Common myeloid progenitor, CD34-positive (primary cell): ENCODE measurements at regions not wholly inside any gene's neighbourhood (a gene's known extent, or its start where the extent isn't known, plus 50 kb on each side); places are given as distances from the start of the nearest gene placed in this dataset.

Experiments
- CTCF ChIA-PET: fragments of 350-600 bp; sonication (Branson Sonifier 250); formaldehyde crosslinking; loops from one replicate; lab custom pipeline; 2021; ENCODE audit warnings: antibody characterized with exemption; lab: Charles Lee
- POLR2A ChIA-PET: fragments of 350-600 bp; sonication (Branson Sonifier 250); formaldehyde crosslinking; loops from one replicate; lab custom pipeline; 2021; ENCODE audit warnings: antibody characterized with exemption; lab: Charles Lee
- DNase-seq, 3 donors: peaks; one replicate each; pipeline versions ENCODE4 v3.0.0 to v3.0.0-alpha.2; 2013
- H3K27ac ChIP-seq, 2 experiments: 1 replicate in 1 of 2; 2 replicates in 1 of 2; pipeline ENCODE4 v1.7.0; 2013; ENCODE audit warnings: inconsistent platforms in 2 of 2, low read length in 2 of 2, mild to moderate bottlenecking in 2 of 2, low read depth in 1 of 2, moderate library complexity in 1 of 2; ENCODE audit not compliant: severe bottlenecking in 2 of 2, insufficient read depth in 1 of 2, poor library complexity in 1 of 2
- H3K27me3 ChIP-seq, 5 experiments: replicated peaks in 2 of 5; 1 replicate in 3 of 5; 2 replicates in 2 of 5; pipeline versions ENCODE4 v1.6.1 to v1.7.0; 2013; ENCODE audit warnings: low read length in 4 of 5, mild to moderate bottlenecking in 2 of 5, moderate library complexity in 2 of 5, inconsistent platforms in 1 of 5; ENCODE audit not compliant: insufficient read depth in 5 of 5, control insufficient read depth in 4 of 5
- H3K36me3 ChIP-seq, 4 experiments: 1 replicate in 2 of 4; 2 replicates in 2 of 4; pipeline versions ENCODE4 v1.6.1 to v1.7.0; 2013; ENCODE audit warnings: low read length in 3 of 4, control low read depth in 1 of 4, mild to moderate bottlenecking in 1 of 4; ENCODE audit not compliant: control insufficient read depth in 4 of 4, insufficient read depth in 4 of 4
- H3K4me1 ChIP-seq, 4 experiments: 1 replicate in 3 of 4; 2 replicates in 1 of 4; pipeline versions ENCODE4 v1.6.1 to v1.7.1; 2013; ENCODE audit warnings: low read length in 3 of 4, mild to moderate bottlenecking in 3 of 4, control low read depth in 1 of 4, inconsistent platforms in 1 of 4, moderate library complexity in 1 of 4; ENCODE audit not compliant: control insufficient read depth in 4 of 4, insufficient read depth in 4 of 4; ENCODE audit errors: control extremely low read depth in 1 of 4
- H3K4me3 ChIP-seq, 7 experiments: 1 replicate in 4 of 7; 2 replicates in 3 of 7; pipeline versions ENCODE4 v1.5.1 to v1.7.0; 2013; ENCODE audit warnings: mild to moderate bottlenecking in 7 of 7, low read length in 6 of 7, moderate library complexity in 6 of 7, inconsistent platforms in 2 of 7, low read depth in 2 of 7, control low read depth in 1 of 7; ENCODE audit not compliant: insufficient read depth in 4 of 7, control insufficient read depth in 1 of 7; ENCODE audit errors: extremely low read depth in 1 of 7
- H3K9me3 ChIP-seq, 5 experiments: 1 replicate in 4 of 5; 2 replicates in 1 of 5; pipeline versions ENCODE4 v1.6.1 to v1.7.1; 2013; ENCODE audit warnings: low read length in 4 of 5, mild to moderate bottlenecking in 2 of 5, inconsistent platforms in 1 of 5, low read depth in 1 of 5, moderate library complexity in 1 of 5; ENCODE audit not compliant: control insufficient read depth in 4 of 5, insufficient read depth in 2 of 5; ENCODE audit errors: control extremely low read depth in 1 of 5
- WGBS: methylation state at CpG from one replicate; pipeline ENCODE4 v1.1.5; 2013; ENCODE audit not compliant: insufficient coverage; 5-methylcytosine and 5-hydroxymethylcytosine counted together

DNA sequence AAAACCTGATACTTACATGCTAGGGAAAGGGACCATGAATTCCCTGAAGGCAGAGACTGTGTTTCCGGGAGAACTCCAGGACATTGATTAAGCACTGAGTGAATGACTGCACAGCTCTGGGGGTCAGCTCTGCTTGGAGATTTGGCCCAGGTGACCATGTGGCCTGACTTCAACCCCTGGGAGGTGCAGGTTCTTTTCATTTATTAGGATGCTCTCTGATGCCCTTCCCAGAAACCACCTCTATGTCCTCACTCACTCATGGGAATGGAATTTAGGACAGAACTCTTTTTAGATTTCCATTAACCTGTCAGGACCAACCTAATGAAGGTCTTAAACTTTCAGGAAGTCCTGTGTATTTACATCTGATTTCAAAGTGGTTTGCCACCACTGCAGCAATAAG is 393.3 kb upstream of the ARGLU1 start:
- Histone ChIP-seq H3K9me3 (no peaks in the 10 kb centered on the region), H3K36me3 (no peaks in the 10 kb centered on the region), H3K27ac (no peak overlapping the region), H3K4me3 (no peak overlapping the region), H3K4me1 (no peaks in the 10 kb centered on the region), H3K27me3 (no peaks in the 10 kb centered on the region)
- ChIA-PET CTCF (no interaction called here), POLR2A (no interaction called here)
- no peak for DNase-seq
- WGBS = 100% methylated on average over 1 of the region's 1 CpG

DNA sequence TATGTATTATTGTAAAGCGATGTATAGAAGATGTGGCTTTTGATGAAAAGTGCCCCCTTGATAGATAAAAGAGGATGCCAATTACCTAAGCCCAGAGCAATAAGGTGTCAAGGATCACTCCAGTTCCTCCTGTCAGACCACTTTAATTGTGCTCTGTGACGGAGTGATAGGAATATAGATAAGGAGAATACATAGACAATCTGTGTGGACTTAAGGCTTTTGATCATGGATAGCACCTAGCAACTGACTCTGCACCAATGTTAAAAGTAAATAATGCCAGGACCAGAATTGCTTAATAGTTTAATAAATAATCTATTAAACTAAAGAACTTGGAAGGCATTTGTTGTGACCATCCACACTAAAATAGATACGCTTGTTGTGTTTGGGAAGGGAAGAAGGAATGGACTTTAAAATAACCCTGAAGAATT is 390.7 kb upstream of the ARGLU1 start:
- Histone ChIP-seq H3K9me3 (no peaks in the 10 kb centered on the region), H3K27me3 (no peaks in the 10 kb centered on the region), H3K4me1 (no peaks in the 10 kb centered on the region), H3K36me3 (no peaks in the 10 kb centered on the region), H3K4me3 (no peak overlapping the region), H3K27ac (no peak overlapping the region)
- CTCF ChIA-PET = no interaction called here
- POLR2A ChIA-PET = no interaction called here
- no peak for DNase-seq
- WGBS = 83% methylated on average over 1 of the region's 3 CpGs

DNA sequence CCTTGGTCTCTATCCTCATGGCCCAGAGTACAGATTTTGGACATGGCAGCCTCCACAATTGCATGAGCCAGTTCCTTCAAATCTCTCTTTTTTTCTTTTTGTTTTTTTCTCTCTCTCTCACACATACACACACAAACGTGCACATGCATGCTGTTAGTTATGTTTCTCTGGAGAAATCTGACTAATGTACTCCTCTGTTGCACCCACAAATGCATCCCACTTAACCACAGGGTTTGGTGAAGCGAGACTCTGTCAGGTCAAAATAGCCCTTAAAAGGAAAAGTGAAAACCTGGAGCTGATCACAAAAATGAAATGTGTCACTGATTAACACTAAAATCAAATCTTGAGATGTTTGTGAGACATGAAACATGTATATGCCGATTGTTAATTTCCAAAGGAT is 374.6 kb upstream of the ARGLU1 start:
- no peaks in the 10 kb centered on the region for H3K4me1 ChIP-seq
- no peak overlapping the region for H3K4me3 ChIP-seq
- POLR2A ChIA-PET = no interaction called here
- DNase-seq = no peak
- CTCF ChIA-PET = no interaction called here
- 80% methylated on average over 1 of the region's 3 CpGs for WGBS
- no peaks in the 10 kb centered on the region for H3K27me3 ChIP-seq
- no peak overlapping the region for H3K27ac ChIP-seq
- no peaks in the 10 kb centered on the region for H3K9me3 ChIP-seq
- H3K36me3 ChIP-seq = no peaks in the 10 kb centered on the region

GRCh38 chr13:106941779-106942178 is 373.8 kb upstream of the ARGLU1 start:
- Histone ChIP-seq H3K36me3 (no peaks in the 10 kb centered on the region), H3K27me3 (no peaks in the 10 kb centered on the region), H3K4me1 (no peaks in the 10 kb centered on the region), H3K4me3 (no peak overlapping the region), H3K9me3 (no peaks in the 10 kb centered on the region), H3K27ac (no peak overlapping the region)
- POLR2A ChIA-PET = no interaction called here
- WGBS = 97% methylated on average over 6 of the region's 8 CpGs
- CTCF ChIA-PET = no interaction called here
- no peak for DNase-seq

DNA sequence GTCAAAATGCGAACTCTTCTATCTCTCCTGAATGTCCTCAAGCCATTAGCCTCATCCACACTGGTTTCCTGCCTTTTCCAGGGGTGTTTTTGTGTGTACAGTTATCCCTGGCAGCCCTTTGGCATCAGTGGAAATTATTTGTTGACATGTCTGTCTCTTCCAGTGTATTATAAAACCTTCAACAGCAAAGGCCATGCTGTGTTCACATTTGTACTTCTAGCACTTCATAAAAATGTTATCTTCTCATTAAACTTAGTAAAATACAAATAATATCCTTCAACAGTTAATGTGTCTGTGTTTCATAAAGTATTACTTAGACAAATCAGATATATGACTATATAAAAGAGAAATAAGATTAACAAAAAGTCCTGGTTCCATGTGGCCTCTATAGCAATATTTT is 359.5 kb upstream of the ARGLU1 start:
- Histone ChIP-seq H3K27ac (no peak overlapping the region), H3K9me3 (no peaks in the 10 kb centered on the region), H3K4me1 (no peaks in the 10 kb centered on the region), H3K27me3 (no peaks in the 10 kb centered on the region), H3K4me3 (no peak overlapping the region), H3K36me3 (no peaks in the 10 kb centered on the region)
- ChIA-PET POLR2A (no interaction called here), CTCF (no interaction called here)
- no peak for DNase-seq
- WGBS = 100% methylated on average over 1 of the region's 1 CpG

DNA sequence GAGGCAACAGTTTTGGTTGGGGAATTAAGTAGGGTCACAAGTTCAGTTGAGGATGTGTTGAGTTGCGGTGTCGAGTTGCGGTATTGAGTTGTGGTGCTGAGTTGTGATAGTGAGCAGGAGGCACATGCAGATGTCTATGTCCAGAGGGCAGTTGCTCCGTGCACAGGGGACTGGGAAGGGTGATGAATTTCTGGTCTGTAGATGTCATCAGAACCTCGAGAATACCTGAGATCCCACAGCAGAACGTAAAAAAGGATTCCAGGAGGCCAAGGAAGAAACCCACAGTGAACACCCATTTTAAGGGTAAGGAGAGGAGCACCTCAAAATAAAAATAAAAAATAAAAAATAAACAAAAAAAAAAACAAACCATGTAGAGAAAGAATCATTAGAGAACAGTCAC is 354.4 kb upstream of the ARGLU1 start:
- no peaks in the 10 kb centered on the region for H3K36me3 ChIP-seq
- POLR2A ChIA-PET = no interaction called here
- DNase-seq = no peak
- CTCF ChIA-PET = no interaction called here
- H3K27me3 ChIP-seq = no peaks in the 10 kb centered on the region
- 95% methylated on average over 4 of the region's 6 CpGs for WGBS
- H3K4me1 ChIP-seq = peaks cover 11 to 23% (median 19%) of the 10 kb centered on the region in 4 experiments
- H3K4me3 ChIP-seq = no peak overlapping the region
- no peak overlapping the region for H3K27ac ChIP-seq
- H3K9me3 ChIP-seq = no peaks in the 10 kb centered on the region

- Histone ChIP-seq H3K27me3 (peaks cover 0 to 1% (median 0%) of the 10 kb centered on the region in 5 experiments), H3K36me3 (no peaks in the 10 kb centered on the region), H3K27ac (peak overlapping the region in 1 of 2 experiments; percentile 12), H3K9me3 (no peaks in the 10 kb centered on the region), H3K4me1 (peaks cover 14 to 25% (median 19%) of the 10 kb centered on the region in 4 experiments), H3K4me3 (peak overlapping the region in 4 of 7 experiments; percentile 21 to 63 (median 48))
- CTCF ChIA-PET = interaction anchor here (0.6 to 1.7 kb wide), 10 partner anchors 52 to 1027 kb away, joined by 3 to 4 read pairs (median 3); no protein-coding TSS in a partner anchor
- POLR2A ChIA-PET = interaction anchor here (0.5 kb wide), 1 partner anchor 423 kb away, joined by 3 read pairs; no protein-coding TSS in a partner anchor
- 15% methylated on average over 7 of the region's 13 CpGs for WGBS
- DNase-seq = no peak
Observed at GRCh38 chr13:106919638-106920037, 351.7 kb upstream of the ARGLU1 start.
